ENCODE measurements at regions not wholly inside any gene's neighbourhood (a gene's known extent, or its start where the extent isn't known, plus 50 kb on each side); places are given as distances from the start of the nearest gene placed in this dataset.

- SMC1A ChIA-PET (ENCODE audit: uncharacterized antibody, unreplicated experiment): interaction anchor here (1.3 to 1.8 kb wide), 2 partner anchors 16 to 52 kb away, joined by 4 to 5 read pairs; no protein-coding TSS in a partner anchor
- Histone ChIP-seq H3K27me3 (replicated peaks in 1 of 2; ENCODE audit: control insufficient read depth in 2 of 2, insufficient read depth in 2 of 2, low read length in 1 of 2) (no peaks in the 10 kb centered on the region), H4K20me1 (ENCODE audit: control insufficient read depth, insufficient read depth) (no peaks in the 10 kb centered on the region), H3K9me3 (replicated peaks; ENCODE audit: control insufficient read depth, insufficient read depth, low read length) (no peaks in the 10 kb centered on the region), H3K4me1 (ENCODE audit: control insufficient read depth, insufficient read depth, low read length) (no peaks in the 10 kb centered on the region), H3K79me2 (ENCODE audit: control insufficient read depth, insufficient read depth, low read length) (no peaks in the 10 kb centered on the region), H3K4me3 (no peak overlapping the region), H3K27ac (ENCODE audit: control insufficient read depth, insufficient read depth) (no peak overlapping the region), H2AFZ (ENCODE audit: control insufficient read depth, low read depth, low read length) (no peak overlapping the region), H3K9ac (ENCODE audit: control insufficient read depth, insufficient read depth, low read length) (no peak overlapping the region), H3K36me3 (ENCODE audit: control insufficient read depth in 2 of 2, insufficient read depth in 2 of 2, low read length in 1 of 2) (no peaks in the 10 kb centered on the region), H3K4me2 (ENCODE audit: control insufficient read depth, insufficient read depth) (no peak overlapping the region)
- no peak for DNase-seq (ENCODE audit: low read depth, low spot score)
- CTCF ChIA-PET: no interaction called here
- intact Hi-C loops (cut with micrococcal nuclease; ENCODE audit: unreplicated experiment) (no loop called here), in situ Hi-C loops (cut with MboI) (no loop called here)
- no peak for FAIRE-seq
- peak; percentile 57 for ATAC-seq
- WGBS (ENCODE audit: insufficient coverage, insufficient replicate concordance, low lambda C conversion rate, missing lambda C conversion rate): 33% methylated on average over 1 of the region's 1 CpG
- POLR2A ChIA-PET: no interaction called here
- RAD21 ChIA-PET (ENCODE audit: unreplicated experiment): interaction anchor here (0.6 kb wide), 1 partner anchor 575 kb away, joined by 3 read pairs; no protein-coding TSS in a partner anchor
- BruUV-seq (replicated peaks): no TSS peak
- TF ChIP-seq, protein P1, sequence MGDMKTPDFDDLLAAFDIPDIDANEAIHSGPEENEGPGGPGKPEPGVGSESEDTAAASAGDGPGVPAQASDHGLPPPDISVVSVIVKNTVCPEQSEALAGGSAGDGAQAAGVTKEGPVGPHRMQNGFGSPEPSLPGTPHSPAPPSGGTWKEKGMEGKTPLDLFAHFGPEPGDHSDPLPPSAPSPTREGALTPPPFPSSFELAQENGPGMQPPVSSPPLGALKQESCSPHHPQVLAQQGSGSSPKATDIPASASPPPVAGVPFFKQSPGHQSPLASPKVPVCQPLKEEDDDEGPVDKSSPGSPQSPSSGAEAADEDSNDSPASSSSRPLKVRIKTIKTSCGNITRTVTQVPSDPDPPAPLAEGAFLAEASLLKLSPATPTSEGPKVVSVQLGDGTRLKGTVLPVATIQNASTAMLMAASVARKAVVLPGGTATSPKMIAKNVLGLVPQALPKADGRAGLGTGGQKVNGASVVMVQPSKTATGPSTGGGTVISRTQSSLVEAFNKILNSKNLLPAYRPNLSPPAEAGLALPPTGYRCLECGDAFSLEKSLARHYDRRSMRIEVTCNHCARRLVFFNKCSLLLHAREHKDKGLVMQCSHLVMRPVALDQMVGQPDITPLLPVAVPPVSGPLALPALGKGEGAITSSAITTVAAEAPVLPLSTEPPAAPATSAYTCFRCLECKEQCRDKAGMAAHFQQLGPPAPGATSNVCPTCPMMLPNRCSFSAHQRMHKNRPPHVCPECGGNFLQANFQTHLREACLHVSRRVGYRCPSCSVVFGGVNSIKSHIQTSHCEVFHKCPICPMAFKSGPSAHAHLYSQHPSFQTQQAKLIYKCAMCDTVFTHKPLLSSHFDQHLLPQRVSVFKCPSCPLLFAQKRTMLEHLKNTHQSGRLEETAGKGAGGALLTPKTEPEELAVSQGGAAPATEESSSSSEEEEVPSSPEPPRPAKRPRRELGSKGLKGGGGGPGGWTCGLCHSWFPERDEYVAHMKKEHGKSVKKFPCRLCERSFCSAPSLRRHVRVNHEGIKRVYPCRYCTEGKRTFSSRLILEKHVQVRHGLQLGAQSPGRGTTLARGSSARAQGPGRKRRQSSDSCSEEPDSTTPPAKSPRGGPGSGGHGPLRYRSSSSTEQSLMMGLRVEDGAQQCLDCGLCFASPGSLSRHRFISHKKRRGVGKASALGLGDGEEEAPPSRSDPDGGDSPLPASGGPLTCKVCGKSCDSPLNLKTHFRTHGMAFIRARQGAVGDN (IDR thresholded peaks at IDR 0.05): no peak
- TF ChIP-seq, protein P2, sequence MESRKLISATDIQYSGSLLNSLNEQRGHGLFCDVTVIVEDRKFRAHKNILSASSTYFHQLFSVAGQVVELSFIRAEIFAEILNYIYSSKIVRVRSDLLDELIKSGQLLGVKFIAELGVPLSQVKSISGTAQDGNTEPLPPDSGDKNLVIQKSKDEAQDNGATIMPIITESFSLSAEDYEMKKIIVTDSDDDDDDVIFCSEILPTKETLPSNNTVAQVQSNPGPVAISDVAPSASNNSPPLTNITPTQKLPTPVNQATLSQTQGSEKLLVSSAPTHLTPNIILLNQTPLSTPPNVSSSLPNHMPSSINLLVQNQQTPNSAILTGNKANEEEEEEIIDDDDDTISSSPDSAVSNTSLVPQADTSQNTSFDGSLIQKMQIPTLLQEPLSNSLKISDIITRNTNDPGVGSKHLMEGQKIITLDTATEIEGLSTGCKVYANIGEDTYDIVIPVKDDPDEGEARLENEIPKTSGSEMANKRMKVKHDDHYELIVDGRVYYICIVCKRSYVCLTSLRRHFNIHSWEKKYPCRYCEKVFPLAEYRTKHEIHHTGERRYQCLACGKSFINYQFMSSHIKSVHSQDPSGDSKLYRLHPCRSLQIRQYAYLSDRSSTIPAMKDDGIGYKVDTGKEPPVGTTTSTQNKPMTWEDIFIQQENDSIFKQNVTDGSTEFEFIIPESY (IDR thresholded peaks at IDR 0.05): no peak
- TF ChIP-seq POU2F2 (IDR thresholded peaks at IDR 0.05; ENCODE audit: borderline replicate concordance, low read depth, low read length): no peak
- no peak for TF ChIP-seq ZZZ3 (IDR thresholded peaks at IDR 0.05; ENCODE audit: control insufficient read depth, insufficient read length, low read depth)
- TF ChIP-seq ATF7 (IDR thresholded peaks at IDR 0.05; ENCODE audit: low read depth): no peak
- no peak for TF ChIP-seq CHD2 (IDR thresholded peaks at IDR 0.05; ENCODE audit: borderline replicate concordance, low read depth, low read length)
- TF ChIP-seq PAX8 (IDR thresholded peaks at IDR 0.05): no peak
- TF ChIP-seq POLR2AphosphoS2 (IDR thresholded peaks at IDR 0.05; ENCODE audit: low read depth, low read length): no peak
- TF ChIP-seq, protein P3, sequence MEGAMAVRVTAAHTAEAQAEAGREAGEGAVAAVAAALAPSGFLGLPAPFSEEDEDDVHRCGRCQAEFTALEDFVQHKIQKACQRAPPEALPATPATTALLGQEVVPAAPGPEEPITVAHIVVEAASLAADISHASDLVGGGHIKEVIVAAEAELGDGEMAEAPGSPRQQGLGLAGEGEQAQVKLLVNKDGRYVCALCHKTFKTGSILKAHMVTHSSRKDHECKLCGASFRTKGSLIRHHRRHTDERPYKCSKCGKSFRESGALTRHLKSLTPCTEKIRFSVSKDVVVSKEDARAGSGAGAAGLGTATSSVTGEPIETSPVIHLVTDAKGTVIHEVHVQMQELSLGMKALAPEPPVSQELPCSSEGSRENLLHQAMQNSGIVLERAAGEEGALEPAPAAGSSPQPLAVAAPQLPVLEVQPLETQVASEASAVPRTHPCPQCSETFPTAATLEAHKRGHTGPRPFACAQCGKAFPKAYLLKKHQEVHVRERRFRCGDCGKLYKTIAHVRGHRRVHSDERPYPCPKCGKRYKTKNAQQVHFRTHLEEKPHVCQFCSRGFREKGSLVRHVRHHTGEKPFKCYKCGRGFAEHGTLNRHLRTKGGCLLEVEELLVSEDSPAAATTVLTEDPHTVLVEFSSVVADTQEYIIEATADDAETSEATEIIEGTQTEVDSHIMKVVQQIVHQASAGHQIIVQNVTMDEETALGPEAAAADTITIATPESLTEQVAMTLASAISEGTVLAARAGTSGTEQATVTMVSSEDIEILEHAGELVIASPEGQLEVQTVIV (IDR thresholded peaks at IDR 0.05; ENCODE audit: borderline replicate concordance, partially characterized antibody): no peak
- no peak for TF ChIP-seq FOXM1 (IDR thresholded peaks at IDR 0.05; ENCODE audit: low read depth, low read length)
- TF ChIP-seq PML (IDR thresholded peaks at IDR 0.05; ENCODE audit: low read length): no peak
- no peak for TF ChIP-seq TCF7 (IDR thresholded peaks at IDR 0.05; ENCODE audit: borderline replicate concordance)
- TF ChIP-seq CBX3 (IDR thresholded peaks at IDR 0.05; ENCODE audit: borderline replicate concordance, low read depth): no peak
- TF ChIP-seq, protein P4, sequence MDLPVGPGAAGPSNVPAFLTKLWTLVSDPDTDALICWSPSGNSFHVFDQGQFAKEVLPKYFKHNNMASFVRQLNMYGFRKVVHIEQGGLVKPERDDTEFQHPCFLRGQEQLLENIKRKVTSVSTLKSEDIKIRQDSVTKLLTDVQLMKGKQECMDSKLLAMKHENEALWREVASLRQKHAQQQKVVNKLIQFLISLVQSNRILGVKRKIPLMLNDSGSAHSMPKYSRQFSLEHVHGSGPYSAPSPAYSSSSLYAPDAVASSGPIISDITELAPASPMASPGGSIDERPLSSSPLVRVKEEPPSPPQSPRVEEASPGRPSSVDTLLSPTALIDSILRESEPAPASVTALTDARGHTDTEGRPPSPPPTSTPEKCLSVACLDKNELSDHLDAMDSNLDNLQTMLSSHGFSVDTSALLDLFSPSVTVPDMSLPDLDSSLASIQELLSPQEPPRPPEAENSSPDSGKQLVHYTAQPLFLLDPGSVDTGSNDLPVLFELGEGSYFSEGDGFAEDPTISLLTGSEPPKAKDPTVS (IDR thresholded peaks at IDR 0.05; ENCODE audit: low read depth, low read length): no peak
Observed at GRCh38 chr20:10970109-10970508, 296.3 kb upstream of the JAG1 start.

Measured in GM12878 (cell line).